ENCODE measurements at regions not wholly inside any gene's neighbourhood (a gene's known extent, or its start where the extent isn't known, plus 50 kb on each side); places are given as distances from the start of the nearest gene placed in this dataset.
"Not testable (repeated sequence)": the region's sequence is repeated elsewhere in the genome, so short reads cannot be mapped to it uniquely, and the experiment has no call there.

GRCh38 chr1:213457733-213458132 is 406.7 kb downstream of the RPS6KC1 start:
- no peak for ATAC-seq
- TF ChIP-seq CSRNP3 (CRISPR knock-in tag; IDR thresholded peaks at IDR 0.05) (no peak), TOX (CRISPR knock-in tag; IDR thresholded peaks at IDR 0.05; ENCODE audit: borderline replicate concordance) (no peak), ARNTL (CRISPR knock-in tag; IDR thresholded peaks at IDR 0.05; ENCODE audit: borderline replicate concordance, low read depth) (no peak), BACH2 (CRISPR knock-in tag; IDR thresholded peaks at IDR 0.05; ENCODE audit: borderline replicate concordance) (no peak), TSHZ2 (CRISPR knock-in tag; IDR thresholded peaks at IDR 0.05) (no peak), PPARA (CRISPR knock-in tag; IDR thresholded peaks at IDR 0.05; ENCODE audit: borderline replicate concordance) (no peak), CREB5 (CRISPR knock-in tag; IDR thresholded peaks at IDR 0.05; ENCODE audit: low read depth) (no peak), ZFP3 (CRISPR knock-in tag; IDR thresholded peaks at IDR 0.05) (no peak)

- not testable (repeated sequence) for ATAC-seq
Observed at GRCh38 chr1:213462374-213462773, 411.3 kb downstream of the RPS6KC1 start.

- no peak for TF ChIP-seq ZNF8 (CRISPR knock-in tag; IDR thresholded peaks at IDR 0.05)
- no peak for TF ChIP-seq PPARA (CRISPR knock-in tag; IDR thresholded peaks at IDR 0.05; ENCODE audit: borderline replicate concordance)
- no peak for TF ChIP-seq TSHZ2 (CRISPR knock-in tag; IDR thresholded peaks at IDR 0.05)
- no peak for TF ChIP-seq CSRNP3 (CRISPR knock-in tag; IDR thresholded peaks at IDR 0.05)
- no peak for TF ChIP-seq ZNF565 (CRISPR knock-in tag; conservative IDR thresholded peaks at IDR 0.05; ENCODE audit: low read depth)
- TF ChIP-seq SNAI2 (CRISPR knock-in tag; IDR thresholded peaks at IDR 0.05), result no peak
- TF ChIP-seq TCF4 (CRISPR knock-in tag; IDR thresholded peaks at IDR 0.05; ENCODE audit: borderline replicate concordance), result no peak
- TF ChIP-seq GLIS3 (CRISPR knock-in tag; IDR thresholded peaks at IDR 0.05), result no peak
- TF ChIP-seq ARNTL (CRISPR knock-in tag; IDR thresholded peaks at IDR 0.05; ENCODE audit: borderline replicate concordance, low read depth), result no peak
- TF ChIP-seq ZNF70 (CRISPR knock-in tag; IDR thresholded peaks at IDR 0.05), result no peak
- no peak for ATAC-seq
Observed at GRCh38 chr1:213464786-213465460, 413.9 kb downstream of the RPS6KC1 start.

- ATAC-seq, result no peak
- no peak for TF ChIP-seq ZFP30 (CRISPR knock-in tag; IDR thresholded peaks at IDR 0.05)
- no peak for TF ChIP-seq PPARA (CRISPR knock-in tag; IDR thresholded peaks at IDR 0.05; ENCODE audit: borderline replicate concordance)
- no peak for TF ChIP-seq ESRRG (CRISPR knock-in tag; IDR thresholded peaks at IDR 0.05)
- TF ChIP-seq ZNF8 (CRISPR knock-in tag; IDR thresholded peaks at IDR 0.05), result no peak
- no peak for TF ChIP-seq TCF4 (CRISPR knock-in tag; IDR thresholded peaks at IDR 0.05; ENCODE audit: borderline replicate concordance)
- TF ChIP-seq SNAI2 (CRISPR knock-in tag; IDR thresholded peaks at IDR 0.05), result no peak
- no peak for TF ChIP-seq ISL1 (CRISPR knock-in tag; IDR thresholded peaks at IDR 0.05)
- TF ChIP-seq CSRNP3 (CRISPR knock-in tag; IDR thresholded peaks at IDR 0.05), result no peak
Observed at GRCh38 chr1:213466541-213466940, 415.5 kb downstream of the RPS6KC1 start.

Data from SK-N-SH treated with all-trans-retinoic acid at 6 μM for 48 hours (cell line).